Small intestine (tissue), 7 donors: ENCODE measurements at regions not wholly inside any gene's neighbourhood (a gene's known extent, or its start where the extent isn't known, plus 50 kb on each side); places are given as distances from the start of the nearest gene placed in this dataset.
"Not testable (repeated sequence)": the region's sequence is repeated elsewhere in the genome, so short reads cannot be mapped to it uniquely, and the experiment has no call there.

Experiments
- DNase-seq, 2 donors: peaks; one replicate each; pipeline versions ENCODE4 v3.0.0 to v3.0.0-alpha.2; 2013
- FAIRE-seq: peaks from 2 replicates; lab custom pipeline; 2012; peaks lifted over from hg19 to GRCh38; lab: Jason Lieb, UNC
- H3K27ac ChIP-seq, 3 donors: one replicate each; pipeline ENCODE4 v1.5.1; 2013; ENCODE audit warnings: low read length in 2 of 3, mild to moderate bottlenecking in 2 of 3, control low read depth in 1 of 3, inconsistent platforms in 1 of 3, low read depth in 1 of 3, moderate library complexity in 1 of 3
- H3K27me3 ChIP-seq, 3 donors: one replicate each; pipeline ENCODE4 v1.6.1; 2013; ENCODE audit warnings: low read length in 3 of 3, inconsistent platforms in 1 of 3; ENCODE audit not compliant: control insufficient read depth in 3 of 3, insufficient read depth in 3 of 3
- H3K36me3 ChIP-seq, 3 donors: one replicate each; pipeline ENCODE4 v1.6.1; 2013; ENCODE audit warnings: low read length in 3 of 3, inconsistent platforms in 1 of 3, low read depth in 1 of 3, mild to moderate bottlenecking in 1 of 3, moderate library complexity in 1 of 3; ENCODE audit not compliant: control insufficient read depth in 3 of 3, insufficient read depth in 2 of 3
- H3K4me1 ChIP-seq, 3 donors: one replicate each; pipeline ENCODE4 v1.6.1; 2013; ENCODE audit warnings: low read length in 2 of 3, inconsistent platforms in 1 of 3, low read depth in 1 of 3, mild to moderate bottlenecking in 1 of 3, moderate library complexity in 1 of 3; ENCODE audit not compliant: control insufficient read depth in 3 of 3, insufficient read depth in 2 of 3
- H3K4me3 ChIP-seq, 3 donors: one replicate each; pipeline ENCODE4 v1.5.1; 2013; ENCODE audit warnings: low read length in 3 of 3, control low read depth in 1 of 3, inconsistent platforms in 1 of 3, low read depth in 1 of 3, mild to moderate bottlenecking in 1 of 3, moderate library complexity in 1 of 3
- H3K9me3 ChIP-seq, 2 donors: one replicate each; pipeline ENCODE4 v1.6.1; 2013; ENCODE audit warnings: low read depth in 1 of 2, low read length in 1 of 2; ENCODE audit not compliant: control insufficient read depth in 2 of 2, insufficient read depth in 1 of 2
- whole genome bisulfite sequencing, 3 donors: extraction: QIAGEN DNeasy Blood & Tissue Kit; methylation state at CpG; one replicate each; pipeline ENCODE4 v1.1.7; 2013; 5-methylcytosine and 5-hydroxymethylcytosine counted together
- donor health status: healthy with polysubstance abuse.
- donor health status: control.
- donor health status: control.
- donor health status: Bipolar disorder and iron deficiency.
- donor health status: healthy.

DNA sequence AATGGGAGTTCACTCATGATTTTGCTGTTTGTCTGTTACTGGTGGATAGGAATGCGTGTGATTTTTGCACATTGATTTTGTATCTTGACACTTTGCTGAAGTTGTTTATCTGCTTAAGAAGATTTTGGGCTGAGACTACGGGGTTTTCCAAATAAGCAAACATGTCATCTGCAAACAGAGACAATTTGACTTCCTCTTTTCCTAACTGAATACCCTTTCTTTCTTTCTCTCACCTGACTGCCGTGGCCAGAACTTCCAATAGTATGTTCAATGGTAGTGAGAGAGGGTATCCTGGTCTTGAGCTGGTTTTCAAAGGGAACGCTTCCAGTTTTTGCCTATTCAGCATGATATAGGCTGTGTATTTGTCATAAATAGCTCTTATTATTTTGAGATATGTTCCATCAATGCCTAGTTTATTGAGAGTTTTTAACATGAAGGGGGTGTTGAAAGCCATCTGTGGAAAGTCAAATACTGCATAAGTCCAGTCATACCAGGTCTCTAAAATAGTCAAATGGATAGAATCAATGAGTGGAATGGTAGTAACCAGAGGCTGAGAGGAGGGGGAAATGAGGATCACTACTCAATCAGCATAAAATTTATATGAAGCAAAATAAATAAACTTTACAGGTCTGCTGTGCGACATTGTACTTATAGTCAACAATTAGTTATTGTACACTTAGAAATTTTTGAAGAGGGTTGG, 610.4 kb upstream of the ADGRB3 start:
- H3K4me3 ChIP-seq: no peak overlapping the region
- H3K4me1 ChIP-seq: no peaks in the 10 kb centered on the region
- 74 to 81% (median 75%) methylated on average over 5 of the region's 5 CpGs for WGBS, 3 donors
- DNase-seq: no peak
- no peaks in the 10 kb centered on the region for H3K36me3 ChIP-seq
- peaks cover 0 to 2% of the 10 kb centered on the region in 2 donors for H3K9me3 ChIP-seq
- no peak overlapping the region for H3K27ac ChIP-seq
- H3K27me3 ChIP-seq: no peaks in the 10 kb centered on the region
- FAIRE-seq: no peak

DNA sequence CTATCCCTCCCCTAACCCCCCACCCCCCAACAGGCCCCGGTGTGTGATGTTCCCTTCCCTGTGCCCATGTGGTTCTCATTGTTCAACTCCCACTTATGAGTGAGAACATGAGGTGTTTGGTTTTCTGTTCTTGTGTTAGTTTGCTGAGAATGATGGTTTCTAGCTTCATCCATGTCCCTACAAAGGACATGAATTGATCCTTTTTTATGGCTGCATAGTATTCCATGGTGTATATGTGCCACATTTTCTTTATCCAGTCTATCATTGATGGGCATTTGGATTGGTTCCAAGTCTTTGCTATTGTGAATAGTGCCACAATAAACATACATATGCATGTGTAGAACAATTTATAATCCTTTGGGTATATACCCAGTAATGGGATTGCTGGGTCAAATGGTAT, 612.1 kb upstream of the ADGRB3 start:
- FAIRE-seq, DNase-seq, H3K27ac ChIP-seq, H3K9me3 ChIP-seq, H3K4me1 ChIP-seq, H3K4me3 ChIP-seq, H3K36me3 ChIP-seq, H3K27me3 ChIP-seq: not testable (repeated sequence)
- 87 to 100% (median 94%) methylated on average over 1 of the region's 1 CpG for WGBS, 3 donors

DNA sequence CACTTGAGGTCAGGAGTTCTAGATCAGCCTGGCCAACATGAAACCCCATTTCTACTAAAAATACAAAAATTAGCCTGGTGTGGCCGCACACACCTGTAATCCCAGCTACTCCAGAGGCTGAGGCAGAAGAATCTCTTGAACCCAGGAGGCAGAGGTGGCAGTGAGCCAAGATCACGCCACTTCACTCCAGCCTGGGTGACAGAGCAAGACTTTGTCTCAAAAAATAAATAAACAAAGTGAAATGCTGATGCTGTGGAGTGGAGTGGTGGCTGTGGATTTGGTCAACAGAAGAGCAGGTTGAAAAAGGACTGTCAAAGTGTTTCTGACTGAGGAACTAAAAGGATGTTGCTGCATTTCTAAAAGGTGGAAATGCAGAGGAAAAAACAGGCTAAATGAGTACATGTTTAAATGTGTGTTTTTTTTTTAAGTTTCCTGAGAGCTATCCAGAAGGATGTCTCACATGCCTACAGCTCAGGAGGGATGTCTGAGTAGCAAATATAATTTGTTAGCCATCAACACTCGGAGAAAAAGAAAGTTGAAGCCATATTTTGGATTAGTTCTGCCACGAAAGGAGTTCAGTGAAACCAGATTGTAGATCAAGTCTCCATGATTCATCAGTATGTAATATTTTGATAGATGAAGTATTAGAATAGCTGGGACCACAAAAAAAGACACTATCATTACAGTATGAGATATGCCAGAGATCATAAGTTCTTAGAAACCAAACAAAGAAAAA, 621.1 kb upstream of the ADGRB3 start:
- no peaks in the 10 kb centered on the region for H3K36me3 ChIP-seq
- FAIRE-seq (no peak), DNase-seq (no peak)
- no peaks in the 10 kb centered on the region for H3K9me3 ChIP-seq
- H3K4me3 ChIP-seq: no peak overlapping the region
- 62 to 69% (median 69%) methylated on average over 4 of the region's 4 CpGs for WGBS, 3 donors
- H3K4me1 ChIP-seq: no peaks in the 10 kb centered on the region
- no peaks in the 10 kb centered on the region for H3K27me3 ChIP-seq
- H3K27ac ChIP-seq: no peak overlapping the region

DNA sequence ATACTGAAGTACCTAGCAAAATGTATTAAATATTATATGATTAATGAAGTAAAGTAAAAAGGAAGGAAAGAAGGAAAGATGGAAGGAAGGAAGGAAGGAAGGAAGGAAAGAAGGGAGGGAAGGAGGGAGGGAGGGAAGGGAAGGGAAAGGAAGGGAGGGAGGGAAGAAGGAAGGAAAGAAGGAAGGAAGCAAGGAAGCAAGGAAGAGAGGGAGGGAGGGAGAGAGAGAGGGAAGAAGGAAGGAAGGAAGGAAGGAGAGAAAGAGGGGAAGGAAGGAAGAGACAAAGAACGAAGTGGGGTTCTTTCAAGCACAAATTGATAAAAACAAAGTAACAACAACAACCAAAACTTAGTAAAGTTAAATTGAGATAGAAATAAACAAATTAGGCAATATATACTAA, 622.3 kb upstream of the ADGRB3 start:
- DNase-seq (no peak), FAIRE-seq (no peak)
- no peak overlapping the region for H3K27ac ChIP-seq
- H3K4me3 ChIP-seq: no peak overlapping the region
- H3K4me1 ChIP-seq: no peaks in the 10 kb centered on the region
- H3K9me3 ChIP-seq: no peaks in the 10 kb centered on the region
- WGBS, 3 donors: 63 to 77% (median 72%) methylated on average over 1 of the region's 1 CpG
- H3K27me3 ChIP-seq: no peaks in the 10 kb centered on the region
- no peaks in the 10 kb centered on the region for H3K36me3 ChIP-seq

DNA sequence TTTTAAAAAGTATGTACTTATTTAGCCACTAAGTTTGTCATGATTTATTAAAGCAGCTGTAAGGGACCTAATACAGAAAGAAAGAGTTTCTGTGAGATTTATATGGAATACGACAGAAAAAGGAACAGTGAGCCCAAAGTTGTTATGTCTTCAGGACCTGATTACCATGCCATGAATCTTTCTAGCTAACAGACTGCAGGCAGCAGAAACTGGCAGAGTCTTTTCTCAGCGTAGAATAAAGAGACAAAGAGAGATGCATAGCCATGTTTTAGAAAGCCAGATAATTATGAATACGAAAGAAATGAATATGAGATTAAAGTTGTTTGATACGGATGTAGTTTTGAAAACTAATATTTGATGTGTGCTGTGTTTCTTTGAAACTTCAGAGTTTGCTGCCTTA, 624.1 kb upstream of the ADGRB3 start:
- 83 to 89% (median 84%) methylated on average over 4 of the region's 4 CpGs for WGBS, 3 donors
- H3K9me3 ChIP-seq: no peaks in the 10 kb centered on the region
- no peak overlapping the region for H3K27ac ChIP-seq
- FAIRE-seq: no peak
- H3K36me3 ChIP-seq: no peaks in the 10 kb centered on the region
- H3K4me3 ChIP-seq: no peak overlapping the region
- DNase-seq: no peak
- H3K4me1 ChIP-seq: no peaks in the 10 kb centered on the region
- H3K27me3 ChIP-seq: no peaks in the 10 kb centered on the region

DNA sequence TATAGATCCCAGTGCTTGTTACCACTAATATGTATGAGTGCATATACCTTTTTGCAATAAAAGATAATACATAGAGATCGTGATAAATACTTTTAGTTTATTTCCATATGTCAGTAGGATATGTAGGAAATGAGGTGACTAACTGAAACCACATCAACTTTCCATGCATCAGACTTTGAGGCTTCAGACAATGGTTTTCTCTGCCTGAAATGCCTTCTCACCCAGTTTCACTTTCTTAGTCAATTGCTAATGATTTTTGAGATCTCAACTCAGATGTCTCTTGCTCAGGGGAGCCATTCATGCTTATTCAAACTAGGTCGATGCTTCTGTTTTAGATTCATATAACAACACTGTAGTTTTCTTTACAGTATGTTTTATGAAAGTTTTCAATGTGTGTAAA, 626.6 kb upstream of the ADGRB3 start:
- WGBS, 3 donors: 57 to 78% (median 59%) methylated on average over 2 of the region's 2 CpGs
- FAIRE-seq (no peak), DNase-seq (no peak)
- Histone ChIP-seq H3K36me3 (no peaks in the 10 kb centered on the region), H3K9me3 (no peaks in the 10 kb centered on the region), H3K4me3 (no peak overlapping the region), H3K27ac (no peak overlapping the region), H3K4me1 (no peaks in the 10 kb centered on the region), H3K27me3 (no peaks in the 10 kb centered on the region)

DNA sequence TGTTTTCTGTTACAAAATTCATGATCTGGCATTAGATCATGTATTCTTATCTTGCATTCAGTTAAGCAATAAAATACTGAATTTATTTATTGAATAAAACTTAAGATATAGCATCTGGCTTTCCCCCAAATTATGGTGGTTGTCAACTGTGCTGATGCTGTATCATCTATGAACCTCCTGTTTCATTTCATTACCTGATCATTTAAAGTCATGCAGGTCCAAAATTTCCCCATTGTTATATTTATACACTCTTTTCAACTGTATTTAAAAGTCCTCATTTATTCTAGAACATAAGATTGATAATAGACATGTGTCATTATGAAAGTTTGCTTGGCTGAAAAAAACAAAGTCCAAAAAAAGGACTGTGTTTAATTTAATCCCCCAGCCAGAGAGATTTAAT, 627.4 kb upstream of the ADGRB3 start:
- H3K9me3 ChIP-seq: no peaks in the 10 kb centered on the region
- no peak for DNase-seq
- no peaks in the 10 kb centered on the region for H3K27me3 ChIP-seq
- H3K36me3 ChIP-seq: no peaks in the 10 kb centered on the region
- no peak for FAIRE-seq
- no peak overlapping the region for H3K27ac ChIP-seq
- no peaks in the 10 kb centered on the region for H3K4me1 ChIP-seq
- H3K4me3 ChIP-seq: no peak overlapping the region

DNA sequence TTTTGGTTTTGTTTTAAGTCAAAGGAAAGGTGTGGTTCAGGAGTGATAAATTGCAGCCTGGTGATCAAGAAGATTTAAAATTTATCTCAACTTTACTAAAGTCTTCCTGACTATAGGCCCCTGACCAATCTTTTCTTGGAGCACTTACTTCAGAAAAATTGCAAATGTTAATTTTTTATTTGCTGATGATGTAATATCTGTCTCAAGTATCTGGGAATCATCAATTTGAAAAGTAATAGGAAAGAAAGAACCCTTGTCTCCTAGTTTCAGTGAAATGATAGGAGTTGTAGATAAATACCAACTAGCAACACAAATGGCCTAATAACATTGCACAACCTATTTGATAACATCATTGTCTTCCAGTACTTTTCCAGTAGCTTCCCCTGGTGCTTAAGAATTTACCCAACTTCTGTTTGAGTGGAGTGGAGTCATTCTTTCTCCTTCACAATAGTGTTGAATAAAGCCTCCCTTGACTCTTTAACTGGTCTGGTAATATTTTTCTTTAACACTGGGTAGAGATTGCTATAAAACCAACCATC, 648.3 kb upstream of the ADGRB3 start:
- H3K27ac ChIP-seq: no peak overlapping the region
- no peaks in the 10 kb centered on the region for H3K9me3 ChIP-seq

More for the DNA sequence above, 648.3 kb upstream of the ADGRB3 start:
- FAIRE-seq: no peak
- DNase-seq: no peak
- H3K4me1 ChIP-seq: no peaks in the 10 kb centered on the region
- no peaks in the 10 kb centered on the region for H3K36me3 ChIP-seq
- no peak overlapping the region for H3K4me3 ChIP-seq
- H3K27me3 ChIP-seq: no peaks in the 10 kb centered on the region
